Endothelial cell of umbilical vein (primary cell): ENCODE measurements at regions not wholly inside any gene's neighbourhood (a gene's known extent, or its start where the extent isn't known, plus 50 kb on each side); places are given as distances from the start of the nearest gene placed in this dataset.

Source experiments
- CTCF ChIP-seq, 2 donors: IDR thresholded peaks; 1 replicate in 1 of 2; 2 replicates in 1 of 2; pipeline ENCODE4 v1.5.1; 2011; ENCODE audit warnings: low read length in 2 of 2, mild to moderate bottlenecking in 2 of 2, moderate library complexity in 2 of 2, control low read depth in 1 of 2, inconsistent platforms in 1 of 2, low read depth in 1 of 2; ENCODE audit not compliant: insufficient read depth in 1 of 2; ENCODE audit errors: extremely low read depth in 1 of 2
- EZH2 ChIP-seq: IDR thresholded peaks from 2 replicates; pipeline ENCODE4 v1.6.1; 2012; ENCODE audit warnings: borderline replicate concordance, low read depth, mild to moderate bottlenecking, moderate library complexity, low read length, inconsistent platforms; ENCODE audit not compliant: severe bottlenecking
- JUN ChIP-seq: IDR thresholded peaks from 2 replicates; pipeline ENCODE4 v1.6.1; 2011; ENCODE audit warnings: borderline replicate concordance, low read depth; ENCODE audit not compliant: insufficient read length, insufficient read depth
- POLR2A ChIP-seq: IDR thresholded peaks from 2 replicates; pipeline ENCODE4 v1.6.1; 2012; ENCODE audit warnings: low read depth, mild to moderate bottlenecking, control low read depth, low read length
- POLR2AphosphoS5 ChIP-seq: IDR thresholded peaks from 2 replicates; pipeline ENCODE4 v1.6.1; 2012; ENCODE audit warnings: low read depth, mild to moderate bottlenecking, control low read depth, low read length, moderate library complexity; ENCODE audit not compliant: insufficient read depth
- TF ChIP-seq, protein P1 (sequence below): IDR thresholded peaks from 2 replicates; pipeline ENCODE4 v1.6.1; 2011; ENCODE audit not compliant: insufficient read depth, insufficient read length

- no peak for TF ChIP-seq POLR2A
- no peak for TF ChIP-seq CTCF (IDR thresholded peaks at IDR 0.05; ENCODE audit: extremely low read depth in 1 of 2, insufficient read depth in 1 of 2, low read depth in 1 of 2, low read length in 2 of 2)
- TF ChIP-seq, protein P1, sequence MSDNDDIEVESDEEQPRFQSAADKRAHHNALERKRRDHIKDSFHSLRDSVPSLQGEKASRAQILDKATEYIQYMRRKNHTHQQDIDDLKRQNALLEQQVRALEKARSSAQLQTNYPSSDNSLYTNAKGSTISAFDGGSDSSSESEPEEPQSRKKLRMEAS: no peak
- no peak for TF ChIP-seq POLR2AphosphoS5
- no peak for TF ChIP-seq EZH2
- no peak for TF ChIP-seq JUN
Observed at GRCh38 chr4:14441561-14441960, 560.7 kb upstream of the CPEB2 start.
